ENCODE measurements at regions not wholly inside any gene's neighbourhood (a gene's known extent, or its start where the extent isn't known, plus 50 kb on each side); places are given as distances from the start of the nearest gene placed in this dataset.
"Not testable (repeated sequence)": the region's sequence is repeated elsewhere in the genome, so short reads cannot be mapped to it uniquely, and the experiment has no call there.

DNA sequence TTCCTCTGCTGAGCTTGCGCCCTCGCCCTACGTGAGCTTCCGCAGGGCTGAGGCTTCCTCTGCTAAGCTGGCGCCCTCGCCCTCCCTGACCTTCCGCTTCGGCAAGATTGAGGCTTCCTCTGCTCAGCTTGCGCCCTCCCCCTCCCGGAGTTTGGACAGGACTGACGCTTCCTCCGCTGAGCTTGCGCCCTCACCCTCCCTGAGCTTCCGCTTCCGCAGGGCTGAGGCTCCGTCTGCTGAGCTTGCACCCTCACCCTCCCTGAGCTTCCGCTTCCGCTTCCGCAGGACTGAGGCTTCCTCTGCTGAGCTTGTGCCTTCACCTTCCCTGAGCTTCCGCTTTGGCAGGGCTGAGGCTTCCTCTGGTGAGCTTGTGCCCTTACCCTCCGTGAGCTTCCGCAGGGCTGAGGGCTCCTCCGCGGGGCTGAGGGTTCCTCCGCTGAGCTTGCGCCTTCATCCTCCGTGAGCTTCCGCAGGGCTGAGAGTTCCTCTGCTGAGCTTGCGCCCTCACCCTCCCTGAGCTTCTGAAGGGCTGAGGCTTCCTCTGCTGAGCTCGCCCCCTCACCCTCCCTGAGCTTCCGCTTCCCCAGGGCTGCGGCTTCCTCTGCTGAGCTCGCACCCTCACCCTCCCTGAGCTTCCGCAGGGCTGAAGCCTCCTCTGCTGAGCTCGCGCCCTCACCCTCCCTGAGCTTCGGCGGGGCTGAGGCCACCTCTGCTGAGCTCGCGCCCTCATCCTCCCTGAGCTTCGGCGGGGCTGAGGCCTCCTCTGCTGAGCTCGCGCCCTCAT is 753.6 kb upstream of the TPTE start:
- H3K9me3 ChIP-seq = no peaks in the 10 kb centered on the region
- 64% methylated on average over 44 of the region's 44 CpGs for WGBS (ENCODE audit: insufficient coverage, low coverage, low lambda C conversion rate, missing lambda C conversion rate)
- H3K27me3 ChIP-seq = peaks cover 0 to 10% of the 10 kb centered on the region in 2 donors
- no peaks in the 10 kb centered on the region for H3K4me1 ChIP-seq
- ATAC-seq (peak in 1 of 4 donors; percentile 23), DNase-seq (peak in 1 of 3 donors; percentile 62)
- H3K36me3 ChIP-seq = no peaks in the 10 kb centered on the region
- intact Hi-C loops (cut with DNase I) = no loop called here
- H3K4me3 ChIP-seq = no peak overlapping the region
- no peak overlapping the region for H3K27ac ChIP-seq
- TF ChIP-seq POLR2A (IDR thresholded peaks at IDR 0.05) = no peak
- TF ChIP-seq, protein P1, sequence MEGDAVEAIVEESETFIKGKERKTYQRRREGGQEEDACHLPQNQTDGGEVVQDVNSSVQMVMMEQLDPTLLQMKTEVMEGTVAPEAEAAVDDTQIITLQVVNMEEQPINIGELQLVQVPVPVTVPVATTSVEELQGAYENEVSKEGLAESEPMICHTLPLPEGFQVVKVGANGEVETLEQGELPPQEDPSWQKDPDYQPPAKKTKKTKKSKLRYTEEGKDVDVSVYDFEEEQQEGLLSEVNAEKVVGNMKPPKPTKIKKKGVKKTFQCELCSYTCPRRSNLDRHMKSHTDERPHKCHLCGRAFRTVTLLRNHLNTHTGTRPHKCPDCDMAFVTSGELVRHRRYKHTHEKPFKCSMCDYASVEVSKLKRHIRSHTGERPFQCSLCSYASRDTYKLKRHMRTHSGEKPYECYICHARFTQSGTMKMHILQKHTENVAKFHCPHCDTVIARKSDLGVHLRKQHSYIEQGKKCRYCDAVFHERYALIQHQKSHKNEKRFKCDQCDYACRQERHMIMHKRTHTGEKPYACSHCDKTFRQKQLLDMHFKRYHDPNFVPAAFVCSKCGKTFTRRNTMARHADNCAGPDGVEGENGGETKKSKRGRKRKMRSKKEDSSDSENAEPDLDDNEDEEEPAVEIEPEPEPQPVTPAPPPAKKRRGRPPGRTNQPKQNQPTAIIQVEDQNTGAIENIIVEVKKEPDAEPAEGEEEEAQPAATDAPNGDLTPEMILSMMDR (IDR thresholded peaks at IDR 0.05) = no peak

DNA sequence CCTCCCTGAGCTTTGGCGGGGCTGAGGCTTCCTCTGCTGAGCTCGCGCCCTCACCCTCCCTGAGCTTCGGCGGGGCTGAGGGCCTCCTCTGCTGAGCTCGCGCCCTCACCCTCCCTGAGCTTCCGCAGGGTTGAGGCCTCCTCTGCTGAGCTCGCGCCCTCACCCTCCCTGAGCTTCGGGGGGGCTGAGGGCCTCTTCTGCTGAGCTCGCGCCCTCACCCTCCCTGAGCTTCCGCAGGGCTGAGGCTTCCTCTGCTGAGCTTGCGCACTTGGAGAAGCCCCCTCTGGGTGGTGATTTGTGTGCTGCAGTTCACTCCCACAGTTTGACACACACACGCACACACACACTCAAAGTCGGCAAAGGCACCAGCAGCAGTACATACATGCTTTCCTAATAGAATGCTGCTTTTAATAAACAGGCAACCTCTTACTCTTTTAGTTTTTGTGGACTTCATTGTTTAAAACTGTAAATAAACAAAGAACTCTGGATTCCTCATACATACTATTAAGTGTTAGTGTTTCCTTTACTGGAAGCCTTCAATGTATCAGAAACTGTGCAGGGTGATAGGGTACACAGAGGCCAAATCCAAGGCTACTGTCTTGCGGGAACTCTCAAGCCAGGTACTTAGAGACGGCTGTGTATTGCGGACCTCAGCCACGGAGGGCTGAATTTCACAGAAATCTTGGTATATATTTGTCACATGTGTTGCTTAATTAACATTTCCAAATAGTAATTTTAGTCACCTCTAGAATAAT is 752.8 kb upstream of the TPTE start:
- intact Hi-C loops (cut with DNase I); H3K4me1 ChIP-seq; ATAC-seq; H3K9me3 ChIP-seq; DNase-seq; H3K4me3 ChIP-seq; H3K36me3 ChIP-seq; H3K27ac ChIP-seq: not testable (repeated sequence)
- 62% methylated on average over 20 of the region's 21 CpGs for WGBS (ENCODE audit: insufficient coverage, low coverage, low lambda C conversion rate, missing lambda C conversion rate)
- peaks cover 0 to 10% of the 10 kb centered on the region in 2 donors for H3K27me3 ChIP-seq

DNA sequence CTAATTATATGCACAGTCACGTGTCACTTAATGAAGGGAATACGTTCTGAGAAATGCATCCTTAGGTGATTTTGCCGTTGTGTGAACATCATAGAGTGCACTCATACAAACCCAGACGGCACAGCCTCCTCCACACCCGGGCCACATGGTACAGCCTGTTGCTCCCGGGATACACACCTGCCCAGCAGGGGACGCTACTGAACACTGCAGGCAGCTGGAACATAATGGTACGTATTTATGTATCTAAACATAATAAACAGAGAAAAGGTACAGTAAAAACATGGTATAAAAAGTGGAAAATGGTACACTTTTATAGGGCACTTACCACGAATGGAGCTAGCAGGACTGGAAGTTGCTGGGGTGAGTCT is 752.3 kb upstream of the TPTE start:
- intact Hi-C loops (cut with DNase I); H3K9me3 ChIP-seq; DNase-seq; H3K27me3 ChIP-seq; H3K4me3 ChIP-seq; H3K27ac ChIP-seq; H3K36me3 ChIP-seq; H3K4me1 ChIP-seq: not testable (repeated sequence)
- WGBS (ENCODE audit: insufficient coverage, low coverage, low lambda C conversion rate, missing lambda C conversion rate) = 54% methylated on average over 9 of the region's 9 CpGs
- ATAC-seq = peak in 1 of 4 donors; percentile 4

DNA sequence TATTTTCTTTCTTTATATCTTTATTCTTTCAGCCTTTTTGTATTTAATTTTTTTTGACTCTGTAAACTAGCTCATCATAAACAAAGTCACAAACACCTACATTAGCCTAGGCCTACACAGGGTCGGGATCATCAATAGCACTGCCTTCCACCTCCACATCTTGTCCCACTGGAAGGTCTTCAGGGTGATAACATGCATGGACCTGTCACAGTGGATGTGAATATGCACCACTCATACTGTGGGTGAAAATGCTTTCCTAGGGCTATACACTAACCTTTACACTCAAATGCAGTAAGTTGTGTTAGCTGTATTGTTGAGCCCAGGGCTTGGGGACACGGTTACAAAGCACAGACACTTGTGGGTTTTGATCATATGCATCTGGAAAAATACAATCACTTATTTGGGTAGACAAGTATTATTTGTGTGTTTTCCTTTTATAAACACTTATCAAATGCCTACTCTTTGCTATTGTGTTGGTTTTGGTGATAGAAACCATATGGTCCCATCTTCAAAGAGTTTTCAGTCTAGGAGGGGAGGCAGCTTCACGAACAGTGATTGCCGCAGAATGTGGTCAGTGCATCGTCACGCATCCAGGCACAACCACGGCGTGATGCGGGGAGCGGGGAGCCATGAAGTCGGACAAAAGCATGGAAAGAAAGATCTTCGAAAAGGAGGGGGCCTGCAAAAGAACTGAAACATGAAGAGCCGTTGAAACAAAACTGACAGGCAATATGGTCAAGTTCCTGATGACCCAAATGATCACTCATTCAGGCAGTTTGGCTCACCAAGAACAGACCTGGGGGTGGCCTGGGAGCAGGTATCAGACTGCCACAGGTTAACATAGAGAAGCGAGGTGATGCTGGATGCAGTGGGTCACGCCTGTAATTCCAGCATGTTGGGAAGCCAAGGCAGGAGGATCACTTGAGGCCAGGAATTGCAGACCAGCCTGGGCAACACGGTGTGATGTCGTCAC is 751.4 kb upstream of the TPTE start:
- H3K36me3 ChIP-seq = not testable (repeated sequence)

DNA sequence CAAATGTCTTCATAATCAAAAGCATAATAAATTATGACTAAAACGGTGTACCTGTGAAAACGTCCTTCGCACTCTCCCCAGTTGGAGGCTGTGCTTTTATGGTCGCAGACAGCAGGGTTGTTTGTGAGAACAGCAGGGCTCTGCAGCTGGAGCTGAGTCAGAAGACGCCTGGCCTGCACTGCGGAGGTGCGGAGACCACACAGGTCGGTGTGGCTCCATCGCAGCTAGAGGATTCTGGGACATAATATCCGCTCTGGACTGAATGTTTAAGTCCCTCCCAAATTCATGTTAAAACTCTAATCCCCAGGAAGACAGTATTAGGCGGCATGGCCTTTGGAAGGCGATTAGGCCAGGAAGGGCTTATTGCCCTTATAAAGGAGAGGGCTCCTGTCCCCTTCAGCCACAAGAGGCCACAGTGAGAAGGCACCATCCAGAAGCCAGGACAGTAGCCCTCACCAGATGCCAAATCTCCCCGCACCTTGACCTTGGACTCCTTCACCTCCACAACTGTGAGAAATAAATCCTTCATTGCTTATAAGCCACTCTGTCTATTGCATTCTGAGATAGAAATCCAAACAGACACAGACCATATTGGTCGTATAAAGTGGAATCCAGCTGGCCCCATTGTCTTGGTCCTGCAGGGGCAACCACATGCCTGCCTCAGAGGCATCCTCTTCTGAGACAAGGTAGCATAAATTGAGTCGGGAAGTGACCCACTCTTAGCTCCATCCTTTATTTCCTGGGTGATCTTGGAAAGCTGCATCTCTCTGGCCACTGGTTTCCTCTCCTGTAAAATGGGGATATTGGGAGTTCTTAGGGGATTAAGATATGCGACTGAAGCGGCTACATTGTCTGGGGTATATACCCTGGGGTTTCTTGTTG is 749.7 kb upstream of the TPTE start:
- H3K4me1 ChIP-seq; DNase-seq; H3K36me3 ChIP-seq; H3K9me3 ChIP-seq; H3K4me3 ChIP-seq; H3K27ac ChIP-seq; intact Hi-C loops (cut with DNase I): not testable (repeated sequence)
- 33% methylated on average over 16 of the region's 17 CpGs for WGBS (ENCODE audit: insufficient coverage, low coverage, low lambda C conversion rate, missing lambda C conversion rate)
- peaks cover 0 to 13% of the 10 kb centered on the region in 2 donors for H3K27me3 ChIP-seq
- ATAC-seq = peak in 2 of 4 donors; percentile 2 to 4

More for the DNA sequence above, 751.4 kb upstream of the TPTE start:
- H3K27ac ChIP-seq; H3K4me1 ChIP-seq; ATAC-seq; H3K9me3 ChIP-seq; DNase-seq; intact Hi-C loops (cut with DNase I); H3K4me3 ChIP-seq; H3K27me3 ChIP-seq: not testable (repeated sequence)
- WGBS (ENCODE audit: insufficient coverage, low coverage, low lambda C conversion rate, missing lambda C conversion rate) = 41% methylated on average over 17 of the region's 17 CpGs

DNA sequence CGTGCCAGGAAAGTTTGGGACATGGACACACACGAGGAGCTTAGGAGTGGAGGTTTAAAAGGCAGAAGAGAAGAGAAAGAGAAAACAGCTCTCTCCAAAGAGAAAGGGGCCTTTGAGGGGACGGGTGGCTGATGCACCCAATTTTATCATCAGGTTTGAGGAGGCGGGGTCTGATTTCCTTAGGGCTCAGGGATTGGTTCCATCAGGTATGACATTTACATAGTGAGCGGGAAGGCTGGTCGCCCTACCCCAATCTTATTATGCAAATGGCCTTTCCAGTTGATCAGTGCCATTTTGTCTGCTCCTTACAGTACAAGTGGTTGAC is 749.1 kb upstream of the TPTE start:
- DNase-seq = no peak
- no peaks in the 10 kb centered on the region for H3K9me3 ChIP-seq
- WGBS (ENCODE audit: insufficient coverage, low coverage, low lambda C conversion rate, missing lambda C conversion rate) = 31% methylated on average over 6 of the region's 6 CpGs
- intact Hi-C loops (cut with DNase I) = no loop called here
- no peak for TF ChIP-seq POLR2A (IDR thresholded peaks at IDR 0.05)
- TF ChIP-seq, protein P1 (IDR thresholded peaks at IDR 0.05) = no peak
- no peak for ATAC-seq
- H3K27me3 ChIP-seq = peaks cover 0 to 13% of the 10 kb centered on the region in 2 donors
- H3K36me3 ChIP-seq = no peaks in the 10 kb centered on the region
- H3K4me3 ChIP-seq = no peak overlapping the region
- no peak overlapping the region for H3K27ac ChIP-seq
- no peaks in the 10 kb centered on the region for H3K4me1 ChIP-seq

DNA sequence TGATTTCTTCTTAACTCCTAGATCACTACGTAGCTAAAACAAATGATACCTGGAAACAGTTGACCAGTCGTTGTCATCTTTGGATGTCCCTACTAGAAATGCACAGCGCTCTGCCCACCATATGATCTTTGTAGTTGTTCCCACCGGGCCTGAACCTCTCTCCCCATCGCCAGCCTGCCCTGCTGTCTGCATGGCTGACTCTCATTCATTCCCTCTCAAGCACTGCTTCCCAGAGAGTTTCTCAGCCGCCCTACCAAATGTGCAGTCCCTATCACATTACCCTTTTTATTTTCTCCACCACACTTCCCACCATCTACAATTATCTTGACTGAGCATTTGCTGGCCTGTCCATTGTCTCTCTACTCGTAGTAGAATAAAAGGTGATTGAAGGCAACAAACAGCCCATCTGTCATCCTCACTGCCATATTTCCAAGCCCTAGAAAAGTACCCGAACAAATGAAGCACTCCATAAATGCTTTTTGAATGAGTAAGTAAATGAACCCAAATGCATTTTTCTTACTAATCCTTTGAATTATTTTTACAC is 748.4 kb upstream of the TPTE start:
- ATAC-seq; H3K9me3 ChIP-seq; H3K4me3 ChIP-seq; intact Hi-C loops (cut with DNase I); H3K4me1 ChIP-seq; DNase-seq; H3K27ac ChIP-seq; H3K36me3 ChIP-seq: not testable (repeated sequence)
- H3K27me3 ChIP-seq = peaks cover 0 to 13% of the 10 kb centered on the region in 2 donors
- 36% methylated on average over 8 of the region's 8 CpGs for WGBS (ENCODE audit: insufficient coverage, low coverage, low lambda C conversion rate, missing lambda C conversion rate)
